NCI-H146 treated with DMSO at 0.1 percent for 48 hours (cell line): ENCODE measurements at regions not wholly inside any gene's neighbourhood (a gene's known extent, or its start where the extent isn't known, plus 50 kb on each side); places are given as distances from the start of the nearest gene placed in this dataset.
A peak's percentile ranks its signal among the peaks of the same experiment; 100 is the strongest.
"Not testable (repeated sequence)": the region's sequence is repeated elsewhere in the genome, so short reads cannot be mapped to it uniquely, and the experiment has no call there.

Experiments
- DNase-seq: peaks from one replicate; lab custom pipeline; 2025; ENCODE audit not compliant: unreplicated experiment; lab: John Stamatoyannopoulos, UW

- no peak for DNase-seq
Measured at GRCh38 chr4:143819029-143819428, 86.3 kb downstream of the GYPE start.

DNA sequence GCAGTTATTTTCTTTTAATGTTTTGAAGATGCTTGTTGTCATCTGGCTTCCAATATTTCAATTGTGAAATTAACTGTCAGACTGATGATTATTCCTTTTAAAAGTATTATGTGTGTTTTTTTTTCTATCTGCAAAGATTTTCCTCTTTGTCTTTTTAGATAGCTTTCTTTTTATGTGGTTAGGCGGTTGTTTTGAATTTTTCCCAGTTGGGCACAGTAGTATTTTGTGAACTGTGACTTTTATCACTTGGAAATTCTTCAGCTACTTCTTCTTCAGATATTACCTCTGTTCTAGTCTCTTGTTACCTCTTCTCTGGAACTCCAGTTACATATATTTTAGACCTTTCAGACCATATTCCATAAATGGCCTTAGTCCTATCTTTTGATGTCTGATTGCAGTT is 87.5 kb downstream of the GYPE start:
- DNase-seq = not testable (repeated sequence)

DNA sequence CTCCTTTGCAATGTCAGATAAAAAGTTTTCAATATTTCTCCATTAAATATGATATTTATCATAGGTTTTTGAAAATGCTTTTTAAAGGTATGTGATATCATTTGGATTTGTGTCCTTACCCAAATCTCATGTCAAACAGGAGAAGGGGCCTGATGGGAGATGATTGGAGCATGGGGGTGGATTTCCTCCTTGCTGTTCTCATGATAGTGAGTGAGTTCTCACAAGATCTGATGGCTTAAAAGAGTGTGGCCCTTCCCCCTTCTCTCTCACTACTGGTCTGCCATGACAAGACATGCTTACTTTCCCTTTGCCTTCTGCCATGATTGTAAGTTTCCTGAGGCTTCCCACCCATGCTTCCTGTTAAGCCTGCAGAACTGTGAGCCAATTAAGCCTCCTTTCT is 90.0 kb downstream of the GYPE start:
- DNase-seq = not testable (repeated sequence)

DNA sequence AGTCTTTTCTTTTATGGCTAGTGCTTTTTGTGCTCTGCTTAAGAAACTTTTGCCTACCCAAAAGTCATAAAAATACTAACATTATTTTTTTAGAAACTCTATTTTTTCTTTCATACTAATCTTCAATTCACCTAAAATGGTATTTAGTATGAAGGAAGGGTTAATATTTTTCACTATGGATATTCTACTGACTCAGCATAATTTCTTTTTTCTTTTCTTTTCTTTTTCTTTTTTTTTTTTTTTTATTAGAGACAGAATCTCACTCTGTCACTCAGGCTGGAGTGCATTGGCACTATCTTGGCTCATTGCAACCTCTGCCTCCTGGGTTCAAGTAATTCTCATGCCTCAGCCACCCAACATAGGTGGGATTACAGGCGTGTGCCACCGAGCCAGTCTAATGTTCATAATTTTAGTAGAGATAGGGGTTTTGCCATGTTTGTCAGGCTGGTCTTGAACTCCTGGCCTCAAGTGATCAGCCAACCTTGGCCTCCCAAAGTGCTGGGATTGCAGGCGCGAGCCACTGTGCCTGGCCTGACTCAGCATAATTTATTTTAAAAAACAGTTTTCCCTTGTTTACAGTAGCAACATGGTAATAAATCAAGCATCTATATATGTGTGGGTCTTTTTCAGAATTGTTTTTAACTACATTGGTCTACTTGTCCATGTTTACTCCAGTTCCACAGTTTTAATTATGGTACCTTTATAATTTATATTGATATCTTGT is 91.8 kb downstream of the GYPE start:
- DNase-seq = not testable (repeated sequence)

DNA sequence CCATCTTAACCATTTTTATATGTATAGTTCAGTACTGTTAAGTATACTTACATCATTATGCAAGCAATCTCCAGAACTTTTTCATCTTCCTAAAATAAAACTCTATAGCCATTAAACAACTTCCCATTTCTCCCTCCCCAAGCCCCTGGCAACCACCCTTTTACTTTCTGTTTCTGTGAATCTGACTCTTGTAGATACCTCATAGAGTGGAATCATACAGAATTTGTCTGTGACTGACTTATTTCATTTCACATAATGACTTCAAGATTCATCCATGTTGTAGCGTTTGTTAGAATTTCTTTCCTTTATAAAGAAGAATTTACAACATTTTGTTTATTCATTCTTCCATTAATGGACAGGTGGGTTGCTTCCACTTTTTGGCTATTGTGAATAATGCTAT is 91.2 kb upstream of the FREM3 start:
- DNase-seq = not testable (repeated sequence)

DNA sequence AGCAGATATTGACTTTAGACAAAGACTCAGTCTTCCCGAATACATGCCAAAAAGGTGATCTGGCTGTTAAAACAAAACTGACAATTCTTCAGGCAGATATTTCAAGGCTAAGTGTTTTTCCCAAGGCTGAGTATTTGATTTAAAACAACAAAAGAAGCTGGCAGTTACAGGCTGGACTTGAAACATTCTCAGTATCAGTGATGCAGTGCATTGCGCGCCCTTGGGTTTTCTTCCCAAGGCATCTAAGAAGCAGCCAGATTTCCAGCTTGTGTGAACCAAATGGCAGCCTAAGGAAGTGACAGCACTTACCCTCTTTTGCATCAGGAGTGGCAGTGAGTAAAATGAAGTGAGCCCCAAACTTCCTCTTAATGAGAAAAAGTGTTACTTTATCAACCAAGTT is 90.0 kb upstream of the FREM3 start:
- DNase-seq = not testable (repeated sequence)

DNA sequence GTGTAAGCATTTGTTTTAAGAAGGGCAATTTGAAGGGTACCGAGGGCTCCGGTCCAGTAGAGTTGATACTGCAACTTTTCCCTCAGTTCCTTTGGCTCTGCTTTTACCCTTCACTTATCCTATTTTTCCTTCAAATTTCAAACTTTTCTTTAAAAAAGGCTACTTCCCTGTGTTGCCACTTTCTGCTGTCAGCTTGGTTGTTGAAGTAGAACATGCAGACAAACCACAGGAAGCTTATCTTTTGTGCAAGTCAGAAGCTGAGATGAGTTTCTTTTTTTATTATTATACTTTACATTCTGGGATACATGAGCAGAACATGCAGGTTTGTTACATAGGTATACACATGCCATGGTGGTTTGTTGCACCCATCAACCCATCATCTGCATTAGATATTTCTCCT is 89.1 kb upstream of the FREM3 start:
- not testable (repeated sequence) for DNase-seq

- DNase-seq = no peak
Measured at GRCh38 chr4:143784567-143784966, 84.1 kb upstream of the FREM3 start.

DNA sequence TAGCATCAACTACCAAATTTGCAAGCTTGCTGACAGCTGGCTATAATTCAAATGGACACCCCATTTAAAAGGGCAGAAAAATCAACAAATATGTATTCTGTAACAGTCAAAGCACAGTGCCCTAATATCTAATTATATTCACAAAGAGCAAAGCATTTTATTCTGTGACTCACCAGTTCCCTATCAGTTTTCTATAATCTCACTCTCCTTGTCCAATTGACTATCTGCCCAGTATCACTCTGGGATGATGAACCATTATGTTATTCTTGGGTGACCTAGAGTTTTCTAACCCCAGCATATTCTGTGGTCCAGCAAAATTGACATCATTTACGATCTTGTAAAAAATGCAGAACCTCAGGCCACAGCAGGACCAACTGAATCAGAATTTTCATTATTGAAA is 82.0 kb upstream of the FREM3 start:
- DNase-seq = no peak

GRCh38 chr4:143773998-143774895 is 73.8 kb upstream of the FREM3 start:
- peak; percentile 3 for DNase-seq

- no peak for DNase-seq
Measured at GRCh38 chr4:143771269-143771668, 70.8 kb upstream of the FREM3 start.

DNA sequence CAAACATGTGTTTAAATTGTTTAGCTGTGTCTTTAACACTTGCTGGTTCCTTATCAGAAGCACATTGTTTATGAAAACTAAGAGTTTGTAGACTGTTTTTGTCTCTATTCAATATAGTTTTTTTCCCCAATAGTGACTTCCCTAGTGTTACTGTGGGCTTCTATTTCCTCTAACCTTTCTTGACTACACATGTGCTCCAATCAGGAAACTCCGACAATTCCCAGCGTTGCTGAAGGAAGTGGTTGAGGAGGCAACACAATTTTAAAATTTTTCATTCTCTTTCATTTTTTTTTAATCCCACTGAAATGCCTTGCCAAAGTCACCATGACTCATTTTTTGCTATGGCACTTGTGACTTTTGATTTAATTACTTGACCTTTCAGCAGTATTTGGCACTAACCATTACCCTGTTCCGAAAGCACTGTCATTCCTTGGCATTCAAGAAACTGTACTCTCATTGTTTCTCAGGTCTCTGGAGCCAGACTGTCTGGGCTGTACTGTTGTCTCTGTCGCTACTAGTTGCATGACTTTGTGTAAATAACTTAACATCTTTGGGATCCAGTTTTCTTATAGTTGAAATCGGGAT is 67.6 kb upstream of the FREM3 start:
- DNase-seq = no peak

GRCh38 chr4:143763587-143763986 is 63.1 kb upstream of the FREM3 start:
- no peak for DNase-seq

GRCh38 chr4:143762511-143762910 is 62.0 kb upstream of the FREM3 start:
- DNase-seq = no peak
